Amygdala (tissue), 56 donors: ENCODE measurements at regions not wholly inside any gene's neighbourhood (a gene's known extent, or its start where the extent isn't known, plus 50 kb on each side); places are given as distances from the start of the nearest gene placed in this dataset.
"Not testable (repeated sequence)": the region's sequence is repeated elsewhere in the genome, so short reads cannot be mapped to it uniquely, and the experiment has no call there.

Experiments
- DNase-seq, 56 donors: peaks; one replicate each; lab custom pipeline; 2025; lab: John Stamatoyannopoulos, UW

GRCh38 chr2:183967756-183968155, 630.6 kb upstream of the ZNF804A start:
- no peak for DNase-seq

DNA sequence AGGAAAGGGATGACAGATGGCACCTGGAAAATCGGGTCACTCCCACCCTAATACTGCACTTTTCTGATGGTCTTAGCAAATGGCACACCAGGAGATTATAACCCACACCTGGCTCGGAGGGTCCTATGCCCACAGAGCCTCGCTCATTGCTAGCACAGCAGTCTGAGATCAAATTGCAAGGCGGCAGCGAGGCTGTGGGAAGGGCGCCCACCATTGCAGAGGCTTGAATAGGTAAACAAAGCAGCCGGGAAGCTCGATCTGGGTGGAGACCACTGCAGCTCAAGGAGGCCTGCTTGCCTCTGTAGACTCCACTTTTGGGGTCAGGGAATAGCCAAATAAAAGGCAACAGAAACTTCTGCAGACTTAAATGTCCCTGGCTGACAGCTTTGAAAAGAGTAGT, 622.7 kb upstream of the ZNF804A start:
- not testable (repeated sequence) for DNase-seq

DNA sequence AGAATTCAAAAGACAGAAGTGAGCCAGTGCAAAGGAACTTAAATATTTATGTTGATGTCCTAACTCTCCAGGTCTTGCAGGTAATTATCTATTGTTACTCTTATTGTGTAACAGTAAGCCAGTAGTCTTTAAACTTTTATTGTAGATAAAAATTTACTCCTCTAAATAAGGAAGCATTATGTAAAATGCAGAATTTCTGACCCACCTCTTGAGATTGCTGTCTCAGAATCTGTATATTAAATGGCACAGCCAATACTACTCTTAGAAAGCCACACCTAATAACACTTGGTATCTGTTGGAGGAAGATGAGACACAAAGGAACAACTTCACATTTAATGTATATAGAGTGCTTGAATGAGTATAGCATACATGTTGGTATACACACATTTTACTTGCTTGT, 613.5 kb upstream of the ZNF804A start:
- no peak for DNase-seq

- no peak for DNase-seq
Measured at GRCh38 chr2:183991968-183992367, 606.4 kb upstream of the ZNF804A start.

DNA sequence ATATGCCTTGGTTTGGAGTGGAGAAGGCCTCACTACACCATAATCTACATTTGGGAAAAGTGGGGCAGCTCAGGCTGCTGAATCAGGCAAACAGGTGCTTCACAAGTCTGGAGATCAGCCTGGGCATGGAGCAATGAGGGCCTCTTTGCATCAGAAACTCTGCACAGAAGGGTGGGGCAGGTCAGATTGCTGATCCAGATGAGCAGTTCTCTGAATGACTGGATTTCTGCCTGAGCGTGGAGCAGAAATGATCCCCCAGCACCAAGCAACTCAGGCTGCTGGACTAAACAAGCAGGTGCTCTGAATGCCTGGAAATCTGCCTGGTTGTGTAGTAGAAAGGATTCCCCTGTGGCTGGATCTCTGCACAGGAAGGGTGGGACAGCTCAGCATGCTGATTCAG, 605.3 kb upstream of the ZNF804A start:
- DNase-seq = no peak

- no peak for DNase-seq
Measured at GRCh38 chr2:183995632-183996031, 602.7 kb upstream of the ZNF804A start.

GRCh38 chr2:183996825-183997793, 601.2 kb upstream of the ZNF804A start:
- DNase-seq = no peak

GRCh38 chr2:183998041-183998796, 600.1 kb upstream of the ZNF804A start:
- DNase-seq = no peak

DNA sequence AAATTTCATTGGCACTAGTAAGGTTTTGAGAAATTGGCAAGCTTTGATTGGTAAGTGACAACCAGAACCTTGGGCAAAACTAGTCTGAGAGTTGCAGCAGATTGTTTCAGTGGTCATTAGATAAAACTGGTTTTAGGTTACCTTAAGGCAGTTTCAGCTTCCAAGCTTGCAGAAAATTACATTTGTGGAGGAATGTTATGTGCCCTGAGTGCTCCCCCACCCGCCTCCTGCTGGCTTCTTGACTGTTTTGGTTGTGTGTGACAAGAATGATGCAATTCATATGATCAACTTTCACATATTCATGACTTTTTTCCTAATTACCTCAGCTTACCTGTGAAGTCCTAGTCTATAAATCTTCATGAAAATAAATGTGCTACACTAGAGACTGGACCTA, 599.5 kb upstream of the ZNF804A start:
- no peak for DNase-seq

GRCh38 chr2:184004289-184004947, 593.9 kb upstream of the ZNF804A start:
- DNase-seq = no peak

DNA sequence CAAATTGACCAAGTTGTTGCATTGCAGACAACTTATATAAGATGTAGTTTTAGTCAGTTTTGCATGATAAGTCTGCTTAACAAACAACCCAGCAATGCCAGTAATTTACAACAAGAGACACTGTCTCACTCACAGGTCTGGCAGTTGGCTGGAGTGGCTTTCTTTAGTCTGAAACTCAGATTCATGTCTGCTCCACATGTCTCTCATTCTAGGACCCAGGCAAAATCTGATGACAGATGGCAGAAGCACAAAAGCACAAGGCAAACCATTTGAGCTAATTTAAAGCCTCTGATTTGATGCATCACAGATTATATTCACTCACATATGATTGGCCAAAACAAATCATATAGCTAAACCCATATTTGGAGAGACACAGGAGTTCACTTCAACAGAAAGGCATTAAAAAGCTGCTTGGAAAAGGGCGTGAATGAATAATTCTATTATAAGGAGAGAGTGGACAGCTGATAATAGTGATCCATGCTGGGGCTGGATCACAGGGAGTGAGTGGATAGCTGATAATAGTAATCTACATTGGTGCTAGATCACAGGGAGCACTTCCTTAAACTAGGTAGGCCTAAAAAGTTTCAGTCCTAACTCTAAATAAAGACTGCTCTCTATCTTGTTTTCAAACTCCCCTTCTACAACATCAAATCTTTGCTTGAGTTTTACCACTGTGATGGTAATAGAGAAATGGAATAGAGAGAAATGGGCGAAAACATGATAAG, 593.2 kb upstream of the ZNF804A start:
- DNase-seq = no peak

DNA sequence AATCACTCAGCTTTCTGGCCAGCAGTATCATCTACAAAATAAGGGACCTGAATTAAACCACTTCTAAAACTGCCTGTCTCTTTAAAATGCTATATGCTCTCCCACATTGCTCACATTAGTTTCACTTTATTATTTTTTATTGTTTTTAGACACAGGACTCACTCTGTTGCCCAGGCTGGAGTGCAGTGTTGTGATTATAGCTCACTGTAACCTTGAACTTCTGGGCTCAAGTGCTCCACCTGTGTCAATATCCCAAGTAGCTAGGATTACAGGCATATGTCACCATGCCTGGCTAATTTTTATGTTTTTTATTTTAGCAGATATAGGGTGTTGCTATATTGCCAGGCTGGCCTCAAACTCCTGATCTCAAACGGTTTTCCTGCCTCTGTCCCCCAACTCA, 591.3 kb upstream of the ZNF804A start:
- no peak for DNase-seq

- DNase-seq = no peak
Measured at GRCh38 chr2:184026961-184027360, 571.4 kb upstream of the ZNF804A start.

DNA sequence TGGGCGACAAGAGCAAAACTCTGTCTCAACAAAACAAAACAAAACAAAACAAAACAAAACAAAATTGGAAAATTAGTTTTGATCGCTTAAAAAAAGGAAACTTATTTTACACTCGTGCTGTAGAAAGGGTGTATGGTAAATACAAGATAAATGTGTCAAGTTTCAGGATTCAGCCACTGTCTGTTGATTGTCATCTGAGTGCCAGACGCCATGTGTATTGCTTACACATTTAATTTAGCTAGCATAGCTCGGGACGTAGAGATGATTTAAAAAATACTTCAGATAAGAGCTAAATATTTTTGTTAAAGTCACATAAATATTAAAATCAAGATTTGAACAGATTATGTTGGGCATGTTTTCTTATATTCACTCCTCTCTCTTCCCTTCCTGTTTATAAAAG, 568.1 kb upstream of the ZNF804A start:
- DNase-seq = no peak

DNA sequence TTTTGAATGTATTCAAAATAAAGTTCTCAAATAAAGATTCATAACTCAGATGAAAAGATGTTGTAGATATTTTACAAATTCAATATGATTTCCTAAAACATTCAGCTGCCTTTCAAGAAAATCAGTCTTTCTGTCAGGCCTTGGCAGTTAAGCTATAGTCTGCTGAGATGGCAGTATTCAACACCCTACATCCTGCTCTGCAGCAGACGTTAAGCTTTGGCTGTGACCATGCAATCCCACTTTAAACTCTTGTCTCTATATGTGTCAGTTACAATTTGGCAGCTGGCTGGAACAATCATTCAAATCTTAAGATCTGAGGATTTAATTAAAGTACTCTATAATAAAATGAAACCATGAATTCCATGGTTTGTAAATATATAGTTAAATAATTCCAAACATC, 567.3 kb upstream of the ZNF804A start:
- DNase-seq = no peak

- DNase-seq = no peak
Measured at GRCh38 chr2:184031402-184032147, 566.8 kb upstream of the ZNF804A start.

GRCh38 chr2:184032983-184033382, 565.3 kb upstream of the ZNF804A start:
- DNase-seq = no peak

- no peak for DNase-seq
Measured at GRCh38 chr2:184037273-184037672, 561.1 kb upstream of the ZNF804A start.

- no peak for DNase-seq
Measured at GRCh38 chr2:184039493-184039892, 558.8 kb upstream of the ZNF804A start.

- no peak for DNase-seq
Measured at GRCh38 chr2:184040230-184040629, 558.1 kb upstream of the ZNF804A start.
